ENCODE measurements at regions not wholly inside any gene's neighbourhood (a gene's known extent, or its start where the extent isn't known, plus 50 kb on each side); places are given as distances from the start of the nearest gene placed in this dataset.

- no peaks in the 10 kb centered on the region for H3K36me3 Mint-ChIP-seq (ENCODE audit: low read depth)
- no peak for DNase-seq (ENCODE audit: low spot score)
These were observed 151.5 kb downstream of the CHST1 start for GRCh38 chr11:45513821-45514340.

More at GRCh38 chr11:45513821-45514340, 151.5 kb downstream of the CHST1 start:
- Mint-ChIP-seq H3K27me3 (ENCODE audit: insufficient read depth, low read depth, poor library complexity) (peaks cover 1% of the 10 kb centered on the region), H3K9me3 (no peaks in the 10 kb centered on the region), H3K27ac (no peak overlapping the region), H3K4me1 (peaks cover 3% of the 10 kb centered on the region; the same call in 2 of the 3 replicates), H3K4me3 (no peak overlapping the region)
- Histone ChIP-seq H3K4me3 (no peak overlapping the region), H3K27ac (ENCODE audit: low read depth) (no peak overlapping the region), H3K79me2 (replicated peaks; ENCODE audit: insufficient read depth) (no peaks in the 10 kb centered on the region), H4K20me1 (replicated peaks; ENCODE audit: insufficient read depth) (no peaks in the 10 kb centered on the region), H3K4me2 (no peak overlapping the region), H2AFZ (no peak overlapping the region), H3K9me2 (ENCODE audit: insufficient read depth) (no peaks in the 10 kb centered on the region), H3K4me1 (ENCODE audit: insufficient read depth) (no peaks in the 10 kb centered on the region), H3F3A (replicated peaks; ENCODE audit: low read depth) (no peaks in the 10 kb centered on the region), H3K36me3 (ENCODE audit: insufficient read depth) (no peaks in the 10 kb centered on the region), H3K27me3 (ENCODE audit: insufficient read depth) (no peaks in the 10 kb centered on the region)
- ATAC-seq: no peak
- no peak for TF ChIP-seq CTCF (conservative IDR thresholded peaks at IDR 0.05; ENCODE audit: low read depth in 2 of 2)
- no peak for TF ChIP-seq ZNF114 (CRISPR knock-in tag; IDR thresholded peaks at IDR 0.05)
- no peak for TF ChIP-seq EZH2 (IDR thresholded peaks at IDR 0.05; ENCODE audit: low read depth, unreplicated experiment)
- TF ChIP-seq, protein P1, sequence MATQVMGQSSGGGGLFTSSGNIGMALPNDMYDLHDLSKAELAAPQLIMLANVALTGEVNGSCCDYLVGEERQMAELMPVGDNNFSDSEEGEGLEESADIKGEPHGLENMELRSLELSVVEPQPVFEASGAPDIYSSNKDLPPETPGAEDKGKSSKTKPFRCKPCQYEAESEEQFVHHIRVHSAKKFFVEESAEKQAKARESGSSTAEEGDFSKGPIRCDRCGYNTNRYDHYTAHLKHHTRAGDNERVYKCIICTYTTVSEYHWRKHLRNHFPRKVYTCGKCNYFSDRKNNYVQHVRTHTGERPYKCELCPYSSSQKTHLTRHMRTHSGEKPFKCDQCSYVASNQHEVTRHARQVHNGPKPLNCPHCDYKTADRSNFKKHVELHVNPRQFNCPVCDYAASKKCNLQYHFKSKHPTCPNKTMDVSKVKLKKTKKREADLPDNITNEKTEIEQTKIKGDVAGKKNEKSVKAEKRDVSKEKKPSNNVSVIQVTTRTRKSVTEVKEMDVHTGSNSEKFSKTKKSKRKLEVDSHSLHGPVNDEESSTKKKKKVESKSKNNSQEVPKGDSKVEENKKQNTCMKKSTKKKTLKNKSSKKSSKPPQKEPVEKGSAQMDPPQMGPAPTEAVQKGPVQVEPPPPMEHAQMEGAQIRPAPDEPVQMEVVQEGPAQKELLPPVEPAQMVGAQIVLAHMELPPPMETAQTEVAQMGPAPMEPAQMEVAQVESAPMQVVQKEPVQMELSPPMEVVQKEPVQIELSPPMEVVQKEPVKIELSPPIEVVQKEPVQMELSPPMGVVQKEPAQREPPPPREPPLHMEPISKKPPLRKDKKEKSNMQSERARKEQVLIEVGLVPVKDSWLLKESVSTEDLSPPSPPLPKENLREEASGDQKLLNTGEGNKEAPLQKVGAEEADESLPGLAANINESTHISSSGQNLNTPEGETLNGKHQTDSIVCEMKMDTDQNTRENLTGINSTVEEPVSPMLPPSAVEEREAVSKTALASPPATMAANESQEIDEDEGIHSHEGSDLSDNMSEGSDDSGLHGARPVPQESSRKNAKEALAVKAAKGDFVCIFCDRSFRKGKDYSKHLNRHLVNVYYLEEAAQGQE (IDR thresholded peaks at IDR 0.05; ENCODE audit: unreplicated experiment): no peak
- no peak for TF ChIP-seq NANOG (IDR thresholded peaks at IDR 0.05; ENCODE audit: borderline replicate concordance)
- TF ChIP-seq, protein P2, sequence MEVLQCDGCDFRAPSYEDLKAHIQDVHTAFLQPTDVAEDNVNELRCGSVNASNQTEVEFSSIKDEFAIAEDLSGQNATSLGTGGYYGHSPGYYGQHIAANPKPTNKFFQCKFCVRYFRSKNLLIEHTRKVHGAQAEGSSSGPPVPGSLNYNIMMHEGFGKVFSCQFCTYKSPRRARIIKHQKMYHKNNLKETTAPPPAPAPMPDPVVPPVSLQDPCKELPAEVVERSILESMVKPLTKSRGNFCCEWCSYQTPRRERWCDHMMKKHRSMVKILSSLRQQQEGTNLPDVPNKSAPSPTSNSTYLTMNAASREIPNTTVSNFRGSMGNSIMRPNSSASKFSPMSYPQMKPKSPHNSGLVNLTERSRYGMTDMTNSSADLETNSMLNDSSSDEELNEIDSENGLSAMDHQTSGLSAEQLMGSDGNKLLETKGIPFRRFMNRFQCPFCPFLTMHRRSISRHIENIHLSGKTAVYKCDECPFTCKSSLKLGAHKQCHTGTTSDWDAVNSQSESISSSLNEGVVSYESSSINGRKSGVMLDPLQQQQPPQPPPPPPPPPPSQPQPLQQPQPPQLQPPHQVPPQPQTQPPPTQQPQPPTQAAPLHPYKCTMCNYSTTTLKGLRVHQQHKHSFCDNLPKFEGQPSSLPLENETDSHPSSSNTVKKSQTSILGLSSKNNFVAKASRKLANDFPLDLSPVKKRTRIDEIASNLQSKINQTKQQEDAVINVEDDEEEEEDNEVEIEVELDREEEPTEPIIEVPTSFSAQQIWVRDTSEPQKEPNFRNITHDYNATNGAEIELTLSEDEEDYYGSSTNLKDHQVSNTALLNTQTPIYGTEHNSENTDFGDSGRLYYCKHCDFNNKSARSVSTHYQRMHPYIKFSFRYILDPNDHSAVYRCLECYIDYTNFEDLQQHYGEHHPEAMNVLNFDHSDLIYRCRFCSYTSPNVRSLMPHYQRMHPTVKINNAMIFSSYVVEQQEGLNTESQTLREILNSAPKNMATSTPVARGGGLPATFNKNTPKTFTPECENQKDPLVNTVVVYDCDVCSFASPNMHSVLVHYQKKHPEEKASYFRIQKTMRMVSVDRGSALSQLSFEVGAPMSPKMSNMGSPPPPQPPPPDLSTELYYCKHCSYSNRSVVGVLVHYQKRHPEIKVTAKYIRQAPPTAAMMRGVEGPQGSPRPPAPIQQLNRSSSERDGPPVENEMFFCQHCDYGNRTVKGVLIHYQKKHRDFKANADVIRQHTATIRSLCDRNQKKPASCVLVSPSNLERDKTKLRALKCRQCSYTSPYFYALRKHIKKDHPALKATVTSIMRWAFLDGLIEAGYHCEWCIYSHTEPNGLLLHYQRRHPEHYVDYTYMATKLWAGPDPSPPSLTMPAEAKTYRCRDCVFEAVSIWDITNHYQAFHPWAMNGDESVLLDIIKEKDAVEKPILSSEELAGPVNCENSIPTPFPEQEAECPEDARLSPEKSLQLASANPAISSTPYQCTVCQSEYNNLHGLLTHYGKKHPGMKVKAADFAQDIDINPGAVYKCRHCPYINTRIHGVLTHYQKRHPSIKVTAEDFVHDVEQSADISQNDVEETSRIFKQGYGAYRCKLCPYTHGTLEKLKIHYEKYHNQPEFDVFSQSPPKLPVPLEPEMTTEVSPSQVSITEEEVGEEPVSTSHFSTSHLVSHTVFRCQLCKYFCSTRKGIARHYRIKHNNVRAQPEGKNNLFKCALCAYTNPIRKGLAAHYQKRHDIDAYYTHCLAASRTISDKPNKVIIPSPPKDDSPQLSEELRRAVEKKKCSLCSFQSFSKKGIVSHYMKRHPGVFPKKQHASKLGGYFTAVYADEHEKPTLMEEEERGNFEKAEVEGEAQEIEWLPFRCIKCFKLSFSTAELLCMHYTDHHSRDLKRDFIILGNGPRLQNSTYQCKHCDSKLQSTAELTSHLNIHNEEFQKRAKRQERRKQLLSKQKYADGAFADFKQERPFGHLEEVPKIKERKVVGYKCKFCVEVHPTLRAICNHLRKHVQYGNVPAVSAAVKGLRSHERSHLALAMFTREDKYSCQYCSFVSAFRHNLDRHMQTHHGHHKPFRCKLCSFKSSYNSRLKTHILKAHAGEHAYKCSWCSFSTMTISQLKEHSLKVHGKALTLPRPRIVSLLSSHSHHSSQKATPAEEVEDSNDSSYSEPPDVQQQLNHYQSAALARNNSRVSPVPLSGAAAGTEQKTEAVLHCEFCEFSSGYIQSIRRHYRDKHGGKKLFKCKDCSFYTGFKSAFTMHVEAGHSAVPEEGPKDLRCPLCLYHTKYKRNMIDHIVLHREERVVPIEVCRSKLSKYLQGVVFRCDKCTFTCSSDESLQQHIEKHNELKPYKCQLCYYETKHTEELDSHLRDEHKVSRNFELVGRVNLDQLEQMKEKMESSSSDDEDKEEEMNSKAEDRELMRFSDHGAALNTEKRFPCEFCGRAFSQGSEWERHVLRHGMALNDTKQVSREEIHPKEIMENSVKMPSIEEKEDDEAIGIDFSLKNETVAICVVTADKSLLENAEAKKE (CRISPR knock-in tag; IDR thresholded peaks at IDR 0.05): no peak
- TF ChIP-seq, protein P3, sequence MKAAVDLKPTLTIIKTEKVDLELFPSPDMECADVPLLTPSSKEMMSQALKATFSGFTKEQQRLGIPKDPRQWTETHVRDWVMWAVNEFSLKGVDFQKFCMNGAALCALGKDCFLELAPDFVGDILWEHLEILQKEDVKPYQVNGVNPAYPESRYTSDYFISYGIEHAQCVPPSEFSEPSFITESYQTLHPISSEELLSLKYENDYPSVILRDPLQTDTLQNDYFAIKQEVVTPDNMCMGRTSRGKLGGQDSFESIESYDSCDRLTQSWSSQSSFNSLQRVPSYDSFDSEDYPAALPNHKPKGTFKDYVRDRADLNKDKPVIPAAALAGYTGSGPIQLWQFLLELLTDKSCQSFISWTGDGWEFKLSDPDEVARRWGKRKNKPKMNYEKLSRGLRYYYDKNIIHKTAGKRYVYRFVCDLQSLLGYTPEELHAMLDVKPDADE (IDR thresholded peaks at IDR 0.05): no peak
- no peak for TF ChIP-seq EZH2phosphoT487 (IDR thresholded peaks at IDR 0.05; ENCODE audit: unreplicated experiment)
- TF ChIP-seq CREB1 (CRISPR knock-in tag; IDR thresholded peaks at IDR 0.05; ENCODE audit: low read depth): no peak
- no peak for TF ChIP-seq JUNB (IDR thresholded peaks at IDR 0.05; ENCODE audit: unreplicated experiment)
- no peak for TF ChIP-seq ZNF331 (CRISPR knock-in tag; IDR thresholded peaks at IDR 0.05; ENCODE audit: low read depth)
- TF ChIP-seq POLR2AphosphoS5 (IDR thresholded peaks at IDR 0.05; ENCODE audit: low read depth): no peak
- TF ChIP-seq STAT1 (IDR thresholded peaks at IDR 0.05; ENCODE audit: unreplicated experiment): no peak

All from GM23338 (cell line).